Right lobe of liver (tissue), 4 donors: ENCODE measurements at regions not wholly inside any gene's neighbourhood (a gene's known extent, or its start where the extent isn't known, plus 50 kb on each side); places are given as distances from the start of the nearest gene placed in this dataset.

Source experiments
- CTCF ChIP-seq, 4 donors: fragments of 200-600 bp in 3 of 4; fragments of 450-650 bp in 1 of 4; IDR thresholded peaks; one replicate each; pipeline versions ENCODE4 v1.5.1 to v1.8.0; 2016 to 2022; ENCODE audit warnings: antibody characterized with exemption in 4 of 4, mild to moderate bottlenecking in 2 of 4
- POLR2A ChIP-seq: fragments of 450-650 bp; IDR thresholded peaks from one replicate; pipeline ENCODE4 v1.6.1; 2017; ENCODE audit warnings: antibody characterized with exemption, mild to moderate bottlenecking
- donor health status: DM: no; HTN: no; CAD: no.
- donor health status: DM: no; HTN: no; CAD: no.
- donor health status: DM: no; HTN: yes; CAD: no.

GRCh38 chr11:116355104-116355503, 417.7 kb downstream of the BUD13 start:
- TF ChIP-seq POLR2A (no peak), CTCF (IDR thresholded peaks at IDR 0.05) (no peak)
